Astrocyte of the spinal cord (primary cell): ENCODE measurements at regions not wholly inside any gene's neighbourhood (a gene's known extent, or its start where the extent isn't known, plus 50 kb on each side); places are given as distances from the start of the nearest gene placed in this dataset.

Experiments used
- DNase-seq: peaks from one replicate; pipeline ENCODE4 v3.0.0; 2011; ENCODE audit warnings: low read depth, low spot score
- H3K4me3 ChIP-seq: 2 replicates; pipeline ENCODE4 v1.5.1; 2011; ENCODE audit warnings: low read depth, mild to moderate bottlenecking, low read length, moderate library complexity
- CTCF ChIP-seq: IDR thresholded peaks from 2 replicates; pipeline ENCODE4 v1.5.1; 2012; ENCODE audit warnings: low read depth, mild to moderate bottlenecking, low read length, inconsistent platforms
- in situ Hi-C: cut with HindIII; loops from 2 replicates; pipeline ENCODE4 v1.10.0; 2017; ENCODE audit warnings: low sequenced_read_pairs

- no peak for TF ChIP-seq CTCF
- no peak for DNase-seq
- in situ Hi-C loops, result no loop called here
- no peak overlapping the region for H3K4me3 ChIP-seq
Measured at GRCh38 chr17:34776456-34777443, 184.5 kb downstream of the CCT6B start.

- H3K4me3 ChIP-seq, result no peak overlapping the region
- in situ Hi-C loops, result no loop called here
- TF ChIP-seq CTCF, result no peak
- DNase-seq, result no peak
Measured at GRCh38 chr17:34773036-34773435, 188.2 kb downstream of the CCT6B start.

- H3K4me3 ChIP-seq, result no peak overlapping the region
- in situ Hi-C loops, result no loop called here
- TF ChIP-seq CTCF, result no peak
- DNase-seq, result no peak
Measured at GRCh38 chr17:34771891-34772290, 189.4 kb downstream of the CCT6B start.

DNA sequence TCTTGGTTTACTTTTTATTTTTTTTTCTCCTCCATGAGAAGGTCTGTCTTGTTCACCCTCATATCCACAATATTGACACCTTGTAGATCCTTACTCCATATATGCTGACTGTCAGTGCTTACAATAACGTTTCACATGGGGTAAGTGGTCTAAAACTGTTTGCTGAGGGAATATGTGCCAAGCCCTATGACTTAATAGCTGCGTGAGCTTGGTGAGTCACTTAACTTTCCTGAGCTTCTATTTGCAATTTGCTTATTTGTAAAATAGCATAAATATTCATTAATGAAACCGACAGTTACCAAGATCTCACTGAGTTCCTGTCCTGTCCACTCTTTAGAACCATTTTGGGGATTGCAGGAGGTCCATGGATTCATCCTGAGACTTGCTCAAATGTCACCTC is 190.7 kb downstream of the CCT6B start:
- in situ Hi-C loops, result no loop called here
- DNase-seq, result no peak
- no peak overlapping the region for H3K4me3 ChIP-seq
- no peak for TF ChIP-seq CTCF

GRCh38 chr17:34769899-34770298 is 190.5 kb downstream of the TMEM132E start:
- TF ChIP-seq CTCF, result no peak
- no peak for DNase-seq
- in situ Hi-C loops, result no loop called here
- no peak overlapping the region for H3K4me3 ChIP-seq

- no peak overlapping the region for H3K4me3 ChIP-seq
- DNase-seq, result no peak
- in situ Hi-C loops, result no loop called here
- no peak for TF ChIP-seq CTCF
Measured at GRCh38 chr17:34769049-34769448, 189.7 kb downstream of the TMEM132E start.
